ENCODE measurements at regions not wholly inside any gene's neighbourhood (a gene's known extent, or its start where the extent isn't known, plus 50 kb on each side); places are given as distances from the start of the nearest gene placed in this dataset.

DNA sequence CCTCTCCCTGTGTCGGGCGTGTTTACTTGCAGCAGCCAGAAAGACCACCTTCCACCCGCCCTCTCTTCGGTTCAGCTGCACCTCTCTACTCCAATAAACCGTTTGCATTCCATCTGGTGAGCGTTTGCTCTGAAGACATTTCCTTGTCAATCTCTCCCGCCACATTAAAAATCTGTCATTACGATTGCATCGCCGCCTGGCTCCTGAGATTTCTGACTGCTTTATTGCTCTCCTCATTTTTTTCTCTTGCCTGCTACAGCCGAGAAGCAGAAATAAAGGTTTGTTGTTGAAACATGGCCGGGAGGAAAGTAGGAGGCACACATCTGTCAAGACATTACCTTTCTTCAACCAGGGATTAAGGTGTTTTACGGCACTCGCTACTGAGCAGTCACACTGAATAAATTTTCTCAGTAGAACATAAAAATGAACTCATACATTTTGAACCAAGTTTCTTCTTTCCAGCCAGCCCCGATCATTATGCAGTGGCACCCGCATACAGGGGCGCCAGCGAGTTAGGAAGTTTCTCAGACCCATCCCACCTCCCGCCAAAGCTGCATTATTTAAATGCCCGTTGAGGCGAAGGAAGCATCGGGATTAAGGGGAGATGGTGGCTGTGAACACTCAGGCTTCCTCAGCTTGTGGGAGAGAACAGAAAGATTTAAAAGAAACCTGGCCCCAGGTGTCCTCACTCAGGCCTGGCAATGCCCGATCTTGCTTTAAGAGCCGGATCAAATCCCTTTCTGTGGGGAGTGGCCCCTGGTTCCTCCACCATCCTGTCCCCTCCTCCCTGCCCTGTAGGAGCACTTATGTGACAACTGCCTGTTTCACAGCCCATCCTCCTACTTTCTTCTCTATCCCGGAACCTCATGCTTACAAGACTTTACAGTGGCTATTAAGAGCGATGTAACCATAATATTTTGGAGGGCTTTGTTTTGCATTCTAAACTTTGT lies 1108.9 kb downstream of the BCL11B start:
- TF ChIP-seq EZH2 (IDR thresholded peaks at IDR 0.05; ENCODE audit: insufficient read depth, low read length) = no peak
- TF ChIP-seq, protein P1, sequence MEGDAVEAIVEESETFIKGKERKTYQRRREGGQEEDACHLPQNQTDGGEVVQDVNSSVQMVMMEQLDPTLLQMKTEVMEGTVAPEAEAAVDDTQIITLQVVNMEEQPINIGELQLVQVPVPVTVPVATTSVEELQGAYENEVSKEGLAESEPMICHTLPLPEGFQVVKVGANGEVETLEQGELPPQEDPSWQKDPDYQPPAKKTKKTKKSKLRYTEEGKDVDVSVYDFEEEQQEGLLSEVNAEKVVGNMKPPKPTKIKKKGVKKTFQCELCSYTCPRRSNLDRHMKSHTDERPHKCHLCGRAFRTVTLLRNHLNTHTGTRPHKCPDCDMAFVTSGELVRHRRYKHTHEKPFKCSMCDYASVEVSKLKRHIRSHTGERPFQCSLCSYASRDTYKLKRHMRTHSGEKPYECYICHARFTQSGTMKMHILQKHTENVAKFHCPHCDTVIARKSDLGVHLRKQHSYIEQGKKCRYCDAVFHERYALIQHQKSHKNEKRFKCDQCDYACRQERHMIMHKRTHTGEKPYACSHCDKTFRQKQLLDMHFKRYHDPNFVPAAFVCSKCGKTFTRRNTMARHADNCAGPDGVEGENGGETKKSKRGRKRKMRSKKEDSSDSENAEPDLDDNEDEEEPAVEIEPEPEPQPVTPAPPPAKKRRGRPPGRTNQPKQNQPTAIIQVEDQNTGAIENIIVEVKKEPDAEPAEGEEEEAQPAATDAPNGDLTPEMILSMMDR (IDR thresholded peaks at IDR 0.05; ENCODE audit: insufficient read depth, low read depth, low read length) = no peak

All from astrocyte (in vitro differentiated cells and primary cell).